ENCODE measurements at regions not wholly inside any gene's neighbourhood (a gene's known extent, or its start where the extent isn't known, plus 50 kb on each side); places are given as distances from the start of the nearest gene placed in this dataset.

GRCh38 chrX:117215683-117216082, 752.9 kb upstream of the CT83 start:
- no peak for DNase-seq
- intact Hi-C loops (cut with DNase I): no loop called here
- no peak for ATAC-seq

DNA sequence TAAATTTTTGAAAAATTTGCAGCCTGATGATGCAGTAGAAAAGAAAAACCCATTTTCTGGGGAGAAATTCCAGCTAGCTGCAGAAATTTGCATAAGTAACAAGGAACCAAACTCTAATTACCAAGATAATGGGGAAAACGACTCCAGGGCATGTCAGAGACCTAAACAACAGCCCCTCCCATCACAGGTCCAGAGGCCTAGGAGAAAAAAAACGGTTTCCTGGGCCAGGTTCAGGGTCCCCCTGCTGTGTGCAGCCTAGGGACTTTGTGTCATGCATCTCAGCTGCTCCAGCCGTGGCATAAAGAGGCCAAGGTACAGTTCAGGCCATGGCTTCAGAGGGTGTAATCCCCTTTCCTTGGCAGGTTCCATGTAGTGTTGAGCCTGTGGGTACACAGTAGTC, 733.7 kb upstream of the CT83 start:
- intact Hi-C loops (cut with DNase I): no loop called here
- no peak for ATAC-seq
- DNase-seq: no peak

GRCh38 chrX:117147249-117147648, 684.5 kb upstream of the CT83 start:
- DNase-seq: no peak
- intact Hi-C loops (cut with DNase I): no loop called here
- ATAC-seq: no peak

- DNase-seq: no peak
- no peak for ATAC-seq
- intact Hi-C loops (cut with DNase I): no loop called here
Measured at GRCh38 chrX:117138070-117138469, 675.3 kb upstream of the CT83 start.

DNA sequence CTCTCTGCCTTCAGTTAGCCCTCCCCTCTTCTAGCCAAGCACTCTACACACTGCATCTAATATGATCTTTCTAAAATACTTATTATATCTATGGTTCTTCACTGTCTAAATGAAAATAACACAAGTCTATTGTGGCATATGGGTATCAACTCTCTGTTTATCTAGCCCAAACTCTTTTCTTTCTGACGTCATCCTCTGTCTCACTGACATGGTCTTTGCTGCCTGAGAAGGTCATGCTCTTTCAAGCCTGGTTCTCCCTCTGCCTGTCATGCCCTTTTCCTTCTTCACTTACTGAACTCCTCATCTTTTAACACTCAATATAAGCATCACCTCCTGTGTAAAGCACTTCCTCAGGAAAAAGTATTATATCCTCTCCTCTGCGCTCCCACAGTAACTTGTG, 672.2 kb upstream of the CT83 start:
- intact Hi-C loops (cut with DNase I): no loop called here
- no peak for ATAC-seq
- DNase-seq: no peak

GRCh38 chrX:117120700-117121099, 657.9 kb upstream of the CT83 start:
- intact Hi-C loops (cut with DNase I): no loop called here
- DNase-seq: no peak
- no peak for ATAC-seq

DNA sequence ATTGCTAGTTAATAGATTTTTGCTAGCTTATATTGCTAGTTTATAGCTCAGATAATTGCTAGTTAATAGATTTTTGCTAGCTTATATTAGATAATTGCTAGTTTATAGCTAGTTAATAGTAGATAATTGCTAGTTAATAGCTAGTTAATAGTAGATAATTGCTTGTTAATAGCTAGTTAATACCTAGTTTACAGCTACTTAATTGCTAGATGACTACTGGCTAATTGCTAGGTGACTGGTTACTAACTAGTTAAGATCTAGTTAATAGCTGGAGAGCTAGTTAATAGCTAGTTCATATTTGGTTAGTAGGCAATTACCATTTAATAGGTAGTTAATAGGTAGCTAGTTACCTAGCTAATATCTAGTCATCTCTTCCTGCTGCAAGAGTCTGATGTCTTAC, 633.8 kb upstream of the CT83 start:
- ATAC-seq (no peak), DNase-seq (no peak)
- intact Hi-C loops (cut with DNase I): no loop called here

- intact Hi-C loops (cut with DNase I): no loop called here
- ATAC-seq (no peak), DNase-seq (no peak)
Measured at GRCh38 chrX:117095393-117095792, 632.6 kb upstream of the CT83 start.

GRCh38 chrX:117094149-117094548, 631.4 kb upstream of the CT83 start:
- ATAC-seq (no peak), DNase-seq (no peak)
- intact Hi-C loops (cut with DNase I): no loop called here

- intact Hi-C loops (cut with DNase I): no loop called here
- no peak for DNase-seq
- ATAC-seq: no peak
Measured at GRCh38 chrX:117093319-117093718, 630.5 kb upstream of the CT83 start.

DNA sequence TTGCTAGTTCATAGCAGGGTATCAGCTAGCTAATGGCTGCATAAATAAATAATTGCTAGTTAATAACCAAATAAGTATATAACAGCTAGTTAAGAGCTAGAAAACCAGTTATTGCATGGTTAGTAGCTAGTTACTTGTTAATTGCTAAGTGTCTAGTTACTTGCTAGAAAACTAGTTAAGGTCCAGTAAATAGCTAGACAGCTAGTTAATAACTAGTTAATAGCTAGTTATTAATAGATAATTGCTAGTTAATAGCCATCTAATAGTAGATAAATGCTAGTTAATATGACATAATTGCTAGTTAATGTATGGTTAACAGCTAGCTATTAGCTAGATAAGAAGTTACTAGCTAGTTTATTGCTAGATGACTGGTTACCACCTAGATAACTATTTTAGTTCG, 629.9 kb upstream of the CT83 start:
- ATAC-seq (no peak), DNase-seq (no peak)
- intact Hi-C loops (cut with DNase I): no loop called here

DNA sequence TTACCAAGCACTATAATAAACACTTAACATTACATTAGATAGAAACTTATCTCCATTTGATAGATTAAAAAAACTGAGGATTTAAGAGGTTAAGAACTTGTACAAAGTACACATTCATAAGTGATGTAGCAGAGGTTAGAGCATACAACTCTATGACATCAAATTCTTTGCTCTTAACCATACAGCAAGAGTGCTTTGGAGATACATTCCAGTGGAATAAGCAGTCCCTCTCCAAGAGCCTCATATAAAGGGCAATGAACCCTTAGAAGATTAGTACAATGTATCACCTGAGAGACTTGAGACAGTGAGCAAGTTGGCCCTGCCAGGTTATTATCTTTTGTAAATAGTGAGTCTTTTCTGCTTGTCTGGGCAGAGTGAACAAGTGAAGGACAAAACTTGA, 600.4 kb upstream of the CT83 start:
- intact Hi-C loops (cut with DNase I): no loop called here
- no peak for ATAC-seq

DNA sequence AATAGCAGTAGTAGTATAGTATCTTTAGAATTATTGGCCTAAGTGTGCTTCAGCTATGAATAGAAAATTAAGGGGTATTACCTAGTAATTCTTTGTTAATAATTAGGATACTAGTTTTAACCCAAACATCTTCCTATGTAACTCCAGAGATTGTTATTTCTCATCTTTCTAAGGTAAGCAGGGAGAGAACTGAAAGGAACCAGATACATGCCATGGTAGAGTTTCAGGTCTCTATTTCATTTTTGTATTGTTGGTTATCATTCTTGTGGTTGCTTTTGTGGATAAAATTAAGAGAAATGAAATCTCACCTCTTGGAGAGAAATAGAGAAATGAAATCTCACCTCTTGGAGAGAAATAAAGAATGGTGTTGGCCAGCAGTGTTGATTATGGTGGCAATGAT, 597.1 kb upstream of the CT83 start:
- ATAC-seq (no peak), DNase-seq (no peak)
- intact Hi-C loops (cut with DNase I): no loop called here

More for the DNA sequence above, 600.4 kb upstream of the CT83 start:
- DNase-seq: no peak

DNA sequence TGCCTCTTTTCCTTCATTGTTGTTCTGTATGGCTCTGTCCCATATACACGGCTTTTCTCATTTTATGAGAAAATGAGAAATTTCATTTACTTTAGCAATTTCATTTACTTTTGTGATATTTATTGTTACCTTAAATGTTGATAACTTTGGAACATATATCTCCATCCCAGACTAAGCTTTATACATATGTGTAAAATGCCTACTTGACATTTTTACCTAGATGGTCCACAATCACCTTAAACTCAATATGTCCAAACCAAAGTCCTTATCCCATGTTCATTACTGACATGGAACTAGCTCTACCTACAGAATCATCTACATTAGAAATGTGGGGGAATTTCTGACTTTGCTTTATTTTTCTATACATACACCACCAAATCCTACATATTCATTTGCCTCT, 590.5 kb upstream of the CT83 start:
- intact Hi-C loops (cut with DNase I): no loop called here
- ATAC-seq: no peak
- DNase-seq: no peak

- intact Hi-C loops (cut with DNase I): no loop called here
- DNase-seq (no peak), ATAC-seq (no peak)
Measured at GRCh38 chrX:117038918-117039440, 576.2 kb upstream of the CT83 start.

GRCh38 chrX:117010243-117010642, 547.5 kb upstream of the CT83 start:
- intact Hi-C loops (cut with DNase I): no loop called here
- DNase-seq (no peak), ATAC-seq (no peak)

GRCh38 chrX:117002981-117003380, 540.2 kb upstream of the CT83 start:
- no peak for DNase-seq
- intact Hi-C loops (cut with DNase I): no loop called here
- no peak for ATAC-seq

GRCh38 chrX:116975517-116975916, 512.7 kb upstream of the CT83 start:
- intact Hi-C loops (cut with DNase I): no loop called here
- ATAC-seq (no peak), DNase-seq (no peak)

DNA sequence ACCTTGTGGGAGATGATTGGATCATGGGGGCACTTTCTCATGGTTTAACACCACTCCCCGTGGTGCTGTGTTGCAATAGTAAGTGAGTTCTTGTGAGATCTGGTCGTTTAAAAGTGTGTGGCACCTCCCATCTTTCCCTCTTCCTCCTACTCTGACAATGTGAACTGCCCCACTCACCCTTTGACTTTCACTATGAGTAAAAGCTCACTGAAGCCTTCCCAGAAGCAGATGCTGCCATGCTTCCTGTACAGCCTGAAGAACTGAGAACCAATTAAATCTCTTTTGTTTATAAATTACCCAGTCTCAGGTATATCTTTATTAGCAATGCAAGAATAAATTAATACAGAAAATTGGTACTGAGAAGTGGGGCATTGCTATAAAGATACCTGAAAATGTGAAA, 509.6 kb upstream of the CT83 start:
- DNase-seq (no peak), ATAC-seq (no peak)
- intact Hi-C loops (cut with DNase I): no loop called here

- ATAC-seq (no peak), DNase-seq (no peak)
- intact Hi-C loops (cut with DNase I): no loop called here
Measured at GRCh38 chrX:116961872-116962582, 499.3 kb upstream of the CT83 start.

GRCh38 chrX:116930311-116930710, 467.5 kb upstream of the CT83 start:
- ATAC-seq (no peak), DNase-seq (no peak)
- intact Hi-C loops (cut with DNase I): no loop called here

DNA sequence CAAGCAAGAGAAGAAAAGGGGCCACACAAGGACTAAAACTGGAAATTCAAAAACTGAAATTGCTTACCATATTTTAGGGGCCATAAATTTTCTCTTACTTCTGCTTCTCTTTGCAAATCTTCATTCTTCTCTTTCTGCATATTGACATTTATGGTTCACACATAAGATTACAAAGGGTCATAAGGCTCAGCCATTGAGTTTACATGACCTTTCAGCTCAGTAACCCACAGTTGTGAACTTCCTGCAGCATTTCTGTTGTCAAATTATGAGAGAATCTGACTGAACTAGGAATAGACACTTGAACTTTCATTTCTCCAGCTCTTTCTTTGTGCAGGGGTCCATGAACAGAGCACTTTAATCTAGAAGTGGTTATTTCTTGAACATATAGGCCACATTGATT, 434.8 kb upstream of the CT83 start:
- intact Hi-C loops (cut with DNase I): no loop called here
- ATAC-seq: no peak
- DNase-seq: no peak
